HCT116 (cell line): ENCODE measurements at regions not wholly inside any gene's neighbourhood (a gene's known extent, or its start where the extent isn't known, plus 50 kb on each side); places are given as distances from the start of the nearest gene placed in this dataset.
A peak's percentile ranks its signal among the peaks of the same experiment; 100 is the strongest.

Experiments used
- ATAC-seq: fragments of 200-7000 bp; cut with Tn5 transposase; 2 replicates; pipeline ENCODE4 v1.9.1; 2020; ENCODE audit warnings: mild to moderate bottlenecking, moderate library complexity
- BruUV-seq: library from RNA; stranded (reverse); fragments of 400-500 nt; replicated peaks from 2 replicates; lab custom pipeline; 2021; lab: Mats Ljungman, UMichigan
- CTCF ChIA-PET: fragments of 300-600 bp; sonication (Branson Sonifier 250); formaldehyde crosslinking; loops from one replicate; lab custom pipeline; 2021; ENCODE audit warnings: antibody characterized with exemption; lab: Charles Lee
- POLR2A ChIA-PET: fragments of 300-600, 350-600 bp; sonication (Branson Sonifier 250); formaldehyde crosslinking; loops from one replicate; lab custom pipeline; 2021; ENCODE audit warnings: antibody characterized with exemption; lab: Charles Lee
- RAD21 ChIA-PET, 2 experiments: fragments of 300-600 bp; sonication (Branson Sonifier 250); formaldehyde crosslinking; loops; one replicate each; lab custom pipeline; 2023; ENCODE audit warnings: low total read pairs in 2 of 2; ENCODE audit not compliant: uncharacterized antibody in 2 of 2, unreplicated experiment in 2 of 2, low non-redundant PET in 1 of 2; lab: Charles Lee
- DNase-seq: peaks from one replicate; pipeline ENCODE4 v3.0.0-alpha.2; 2010; ENCODE audit warnings: low read depth, low spot score
- H2AFZ ChIP-seq: fragments of 200-600 bp; shearing (Covaris generic), sonication (generic); 2 replicates; pipeline ENCODE4 v1.6.1; 2017; ENCODE audit warnings: low read depth, mixed run types, mixed read lengths, antibody characterized with exemption, low read length; ENCODE audit not compliant: poor library complexity, severe bottlenecking
- H3K27ac ChIP-seq: 2 replicates; pipeline ENCODE4 v1.5.1; 2012; ENCODE audit warnings: low read depth, low read length
- H3K27me3 ChIP-seq: fragments of 200-600 bp; sonication (generic); 2 replicates; pipeline ENCODE4 v1.6.1; 2016; ENCODE audit warnings: mixed run types, low read length, mixed read lengths; ENCODE audit not compliant: insufficient read depth
- H3K36me3 ChIP-seq, 2 experiments: fragments of 200-500 bp in 1 of 2; fragments of 200-600 bp in 1 of 2; sonication (Bioruptor generic) in 1 of 2; sonication (generic) in 1 of 2; 2 replicates each; pipeline versions ENCODE4 v1.5.1 to v1.6.1; 2014 to 2016; ENCODE audit warnings: low read length in 2 of 2, inconsistent platforms in 1 of 2, mixed read lengths in 1 of 2, mixed run types in 1 of 2; ENCODE audit not compliant: insufficient read depth in 2 of 2, control insufficient read depth in 1 of 2
- H3K4me1 ChIP-seq, 2 experiments: fragments of 200-600 bp in 1 of 2; sonication (generic) in 1 of 2; 2 replicates each; pipeline versions ENCODE4 v1.5.1 to v1.6.1; 2012 to 2017; ENCODE audit warnings: low read length in 2 of 2, inconsistent platforms in 1 of 2, mild to moderate bottlenecking in 1 of 2, mixed read lengths in 1 of 2, mixed run types in 1 of 2, moderate library complexity in 1 of 2; ENCODE audit not compliant: insufficient read depth in 2 of 2, control insufficient read depth in 1 of 2
- H3K4me2 ChIP-seq: fragments of 200-600 bp; sonication (generic); 2 replicates; pipeline ENCODE4 v1.6.1; 2017; ENCODE audit warnings: mixed run types, low read length, mixed read lengths
- H3K4me3 ChIP-seq, 2 experiments: fragments of 200-600 bp in 1 of 2; sonication (generic) in 1 of 2; replicated peaks in 1 of 2; 2 replicates each; pipeline ENCODE4 v1.5.1; 2011 to 2016; ENCODE audit warnings: low read length in 2 of 2, control low read depth in 1 of 2, low read depth in 1 of 2, mild to moderate bottlenecking in 1 of 2, mixed read lengths in 1 of 2, mixed run types in 1 of 2
- H3K79me2 ChIP-seq: fragments of 200-600 bp; sonication (generic); 2 replicates; pipeline ENCODE4 v1.6.1; 2017; ENCODE audit warnings: mild to moderate bottlenecking, mixed run types, low read length, moderate library complexity, mixed read lengths; ENCODE audit not compliant: insufficient read depth
- H3K9ac ChIP-seq: fragments of 200-600 bp; sonication (generic); 2 replicates; pipeline ENCODE4 v1.6.1; 2016; ENCODE audit warnings: low read length, mixed read lengths
- H3K9me2 ChIP-seq: fragments of 200-600 bp; sonication (generic), shearing (Covaris generic); 2 replicates; pipeline ENCODE4 v1.6.1; 2017; ENCODE audit warnings: mixed run types, mild to moderate bottlenecking, moderate library complexity; ENCODE audit not compliant: insufficient read depth
- H3K9me3 ChIP-seq, 2 experiments: fragments of 200-500 bp in 1 of 2; fragments of 200-600 bp in 1 of 2; sonication (Bioruptor generic) in 1 of 2; sonication (generic) in 1 of 2; 2 replicates each; pipeline ENCODE4 v1.6.1; 2014 to 2017; ENCODE audit warnings: low read length in 2 of 2, mixed read lengths in 2 of 2, inconsistent platforms in 1 of 2, low read depth in 1 of 2, mild to moderate bottlenecking in 1 of 2, mixed run types in 1 of 2, moderate library complexity in 1 of 2; ENCODE audit not compliant: control insufficient read depth in 1 of 2, insufficient read depth in 1 of 2
- H4K20me1 ChIP-seq: fragments of 200-600 bp; sonication (generic), shearing (Covaris generic); 2 replicates; pipeline ENCODE4 v1.6.1; 2017; ENCODE audit warnings: mixed run types, mild to moderate bottlenecking, moderate library complexity; ENCODE audit not compliant: insufficient read depth
- ATF3 ChIP-seq: IDR thresholded peaks from 2 replicates; pipeline ENCODE4 v1.6.1; 2012
- CTCF ChIP-seq, 3 experiments: fragments of 200-600 bp in 1 of 3; sonication (generic) in 1 of 3; IDR thresholded peaks in 2 of 3; conservative IDR thresholded peaks in 1 of 3; 2 replicates each; pipeline ENCODE4 v1.5.1; 2012 to 2017; ENCODE audit warnings: low read depth in 2 of 3, low read length in 2 of 3, antibody characterized with exemption in 1 of 3, borderline replicate concordance in 1 of 3, control low read depth in 1 of 3, mild to moderate bottlenecking in 1 of 3, mixed read lengths in 1 of 3, mixed run types in 1 of 3, moderate library complexity in 1 of 3; ENCODE audit not compliant: insufficient read depth in 1 of 3
- JUND ChIP-seq: IDR thresholded peaks from 2 replicates; pipeline ENCODE4 v1.6.1; 2012
- MAX ChIP-seq: IDR thresholded peaks from 2 replicates; pipeline ENCODE4 v1.6.1; 2012
- POLR2AphosphoS5 ChIP-seq: IDR thresholded peaks from 2 replicates; pipeline ENCODE4 v1.6.1; 2011; ENCODE audit warnings: mild to moderate bottlenecking, low read depth, low read length, moderate library complexity
- RAD21 ChIP-seq: IDR thresholded peaks from 2 replicates; pipeline ENCODE4 v1.6.1; 2012; ENCODE audit warnings: low read depth, mild to moderate bottlenecking
- intact Hi-C: fragments of 100-400 bp; cut with micrococcal nuclease; formaldehyde crosslinking; loops from 2 replicates; pipeline ENCODE4 v1.10.0; 2022

- POLR2A ChIA-PET = no interaction called here
- Histone ChIP-seq H3K9ac (no peak overlapping the region), H3K79me2 (no peaks in the 10 kb centered on the region), H3K4me2 (no peak overlapping the region), H3K27ac (no peak overlapping the region), H3K9me2 (no peaks in the 10 kb centered on the region), H3K4me1 (peaks cover 0 to 10% of the 10 kb centered on the region in 2 experiments; a peak in 1 of 4 replicates), H3K27me3 (no peaks in the 10 kb centered on the region), H4K20me1 (no peaks in the 10 kb centered on the region), H3K36me3 (no peaks in the 10 kb centered on the region), H3K4me3 (no peak overlapping the region), H2AFZ (peak overlapping the region; percentile 83), H3K9me3 (peaks cover 8 to 12% of the 10 kb centered on the region in 2 experiments; a peak in 2 of 4 replicates)
- RAD21 ChIA-PET = interaction anchor here in 1 of 2 experiments (1.3 kb wide), 1 partner anchor 269 kb away, joined by 3 read pairs; the partner anchor contains the start of gene TSHZ1
- CTCF ChIA-PET = interaction anchor here (0.9 to 1.4 kb wide), 5 partner anchors 10 to 296 kb away, joined by 3 to 4 read pairs (median 4); partner anchors contain the start of gene TSHZ1
- peak; percentile 51 for DNase-seq
- TF ChIP-seq MAX (no peak), POLR2AphosphoS5 (no peak), RAD21 (peak; percentile 80), CTCF (IDR thresholded peaks at IDR 0.05 in 2 of 3, conservative IDR thresholded peaks at IDR 0.05 in 1 of 3; ENCODE audit: borderline replicate concordance in 1 of 3, insufficient read depth in 1 of 3, low read depth in 2 of 3, low read length in 2 of 3) (peak; percentile 54 to 78 (median 61); a peak in 5 of 6 replicates), JUND (no peak), ATF3 (no peak)
- intact Hi-C loops = loop anchor here (1.0 to 10.0 kb wide), 4 partner anchors 269 to 822 kb away; partner anchors contain the start of gene TSHZ1
- peak; percentile 96 for ATAC-seq
- no TSS peak for BruUV-seq
Measured at GRCh38 chr18:75478996-75479880, 51.7 kb upstream of the SMIM21 start.
